Activated CD4-positive, alpha-beta T cell treated with anti-CD3 and anti-CD28 coated beads, Interleukin-2, amount 50 U/mL, for 16 hours (primary cell): ENCODE measurements at regions not wholly inside any gene's neighbourhood (a gene's known extent, or its start where the extent isn't known, plus 50 kb on each side); places are given as distances from the start of the nearest gene placed in this dataset.

Source experiments
- DNase-seq: peaks from one replicate; pipeline ENCODE4 v3.0.0-alpha.2; 2020

GRCh38 chr4:125444166-125444565, 129.4 kb downstream of the FAT4 start:
- DNase-seq = no peak

- no peak for DNase-seq
Measured at GRCh38 chr4:125445525-125445924, 130.8 kb downstream of the FAT4 start.

- no peak for DNase-seq
Measured at GRCh38 chr4:125447551-125448290, 133.0 kb downstream of the FAT4 start.

GRCh38 chr4:125456075-125456474, 141.3 kb downstream of the FAT4 start:
- DNase-seq = no peak

GRCh38 chr4:125459531-125459930, 144.8 kb downstream of the FAT4 start:
- DNase-seq = no peak

GRCh38 chr4:125461676-125462363, 147.1 kb downstream of the FAT4 start:
- no peak for DNase-seq

GRCh38 chr4:125464146-125464545, 149.4 kb downstream of the FAT4 start:
- DNase-seq = no peak

GRCh38 chr4:125481334-125482045, 166.7 kb downstream of the FAT4 start:
- no peak for DNase-seq

- no peak for DNase-seq
Measured at GRCh38 chr4:125482822-125483221, 168.1 kb downstream of the FAT4 start.

GRCh38 chr4:125483278-125483677, 168.5 kb downstream of the FAT4 start:
- no peak for DNase-seq

GRCh38 chr4:125484912-125485311, 170.2 kb downstream of the FAT4 start:
- no peak for DNase-seq

- no peak for DNase-seq
Measured at GRCh38 chr4:125486351-125486750, 171.6 kb downstream of the FAT4 start.

- no peak for DNase-seq
Measured at GRCh38 chr4:125489952-125490690, 175.4 kb downstream of the FAT4 start.

GRCh38 chr4:125492957-125493356, 178.2 kb downstream of the FAT4 start:
- DNase-seq = no peak

GRCh38 chr4:125497861-125498260, 183.1 kb downstream of the FAT4 start:
- DNase-seq = no peak

GRCh38 chr4:125498981-125499380, 184.2 kb downstream of the FAT4 start:
- DNase-seq = no peak

GRCh38 chr4:125501090-125501489, 186.3 kb downstream of the FAT4 start:
- DNase-seq = no peak

GRCh38 chr4:125501568-125501967, 186.8 kb downstream of the FAT4 start:
- no peak for DNase-seq

GRCh38 chr4:125505621-125506020, 190.9 kb downstream of the FAT4 start:
- no peak for DNase-seq

- no peak for DNase-seq
Measured at GRCh38 chr4:125507141-125507540, 192.4 kb downstream of the FAT4 start.

GRCh38 chr4:125511715-125512114, 197.0 kb downstream of the FAT4 start:
- DNase-seq = no peak

- no peak for DNase-seq
Measured at GRCh38 chr4:125515016-125515415, 200.3 kb downstream of the FAT4 start.

GRCh38 chr4:125517831-125518230, 203.1 kb downstream of the FAT4 start:
- DNase-seq = no peak
